GM12892 (cell line): ENCODE measurements at regions not wholly inside any gene's neighbourhood (a gene's known extent, or its start where the extent isn't known, plus 50 kb on each side); places are given as distances from the start of the nearest gene placed in this dataset.

Source experiments
- POLR2A ChIP-seq: IDR thresholded peaks from 2 replicates; pipeline ENCODE4 v1.6.1; 2011; ENCODE audit warnings: low read depth, low read length, control low read depth
- TAF1 ChIP-seq: IDR thresholded peaks from 2 replicates; pipeline ENCODE4 v1.6.1; 2011; ENCODE audit warnings: low read depth, mild to moderate bottlenecking, control low read depth, low read length, borderline replicate concordance

GRCh38 chr6:90420500-90420899 lies 123.9 kb upstream of the BACH2 start:
- no peak for TF ChIP-seq POLR2A
- no peak for TF ChIP-seq TAF1
